Smooth muscle cell (in vitro differentiated cells): ENCODE measurements at regions not wholly inside any gene's neighbourhood (a gene's known extent, or its start where the extent isn't known, plus 50 kb on each side); places are given as distances from the start of the nearest gene placed in this dataset.

ENCODE experiments used
- DNase-seq: peaks from one replicate; lab custom pipeline; 2025; ENCODE audit not compliant: unreplicated experiment; lab: John Stamatoyannopoulos, UW
- H2AFZ ChIP-seq: fragments of 200-600 bp; sonication (generic); 2 replicates; pipeline ENCODE4 v1.6.0; 2016; ENCODE audit warnings: antibody characterized with exemption, low read depth, mild to moderate bottlenecking
- H3F3A ChIP-seq: fragments of 200-600 bp; sonication (generic); 2 replicates; pipeline ENCODE4 v1.6.0; 2017; ENCODE audit warnings: antibody characterized with exemption, low read depth
- H3K27ac ChIP-seq: fragments of 200-600 bp; sonication (generic); 2 replicates; pipeline ENCODE4 v1.5.1; 2016; ENCODE audit warnings: low read depth, mild to moderate bottlenecking
- H3K27me3 ChIP-seq: fragments of 200-600 bp; sonication (generic); 2 replicates; pipeline ENCODE4 v1.6.1; 2016; ENCODE audit warnings: low read depth, mild to moderate bottlenecking
- H3K36me3 ChIP-seq: fragments of 200-600 bp; sonication (generic); 2 replicates; pipeline ENCODE4 v1.5.1; 2016; ENCODE audit warnings: low read depth
- H3K4me1 ChIP-seq: fragments of 200-600 bp; sonication (generic); 2 replicates; pipeline ENCODE4 v1.5.1; 2016; ENCODE audit warnings: low read depth
- H3K4me2 ChIP-seq: fragments of 200-600 bp; sonication (generic); 2 replicates; pipeline ENCODE4 v1.6.0; 2016; ENCODE audit warnings: mild to moderate bottlenecking
- H3K4me3 ChIP-seq: fragments of 200-600 bp; sonication (generic); 2 replicates; pipeline ENCODE4 v1.5.1; 2016; ENCODE audit warnings: mild to moderate bottlenecking
- H3K79me2 ChIP-seq: fragments of 200-600 bp; sonication (generic); 2 replicates; pipeline ENCODE4 v1.6.0; 2016; ENCODE audit warnings: low read depth, mild to moderate bottlenecking
- H3K9ac ChIP-seq: fragments of 200-600 bp; sonication (generic); 2 replicates; pipeline ENCODE4 v1.6.0; 2016; ENCODE audit warnings: low read depth
- H3K9me3 ChIP-seq: fragments of 200-600 bp; sonication (generic); replicated peaks from 2 replicates; pipeline ENCODE4 v1.5.1; 2016; ENCODE audit warnings: low read depth
- H4K20me1 ChIP-seq: fragments of 200-600 bp; sonication (generic); 2 replicates; pipeline ENCODE4 v1.6.0; 2016; ENCODE audit warnings: low read depth
- WGBS: methylation state at CpG from one replicate; pipeline ENCODE4 v1.1.7; 2016; ENCODE audit warnings: low lambda C conversion rate; 5-methylcytosine and 5-hydroxymethylcytosine counted together
- TF ChIP-seq, protein P1 (sequence below): fragments of 200-600 bp; sonication (generic); IDR thresholded peaks from 2 replicates; pipeline ENCODE4 v1.5.1; 2017; ENCODE audit warnings: borderline replicate concordance, mild to moderate bottlenecking, antibody characterized with exemption; ENCODE audit not compliant: insufficient read depth, poor library complexity, severe bottlenecking

DNA sequence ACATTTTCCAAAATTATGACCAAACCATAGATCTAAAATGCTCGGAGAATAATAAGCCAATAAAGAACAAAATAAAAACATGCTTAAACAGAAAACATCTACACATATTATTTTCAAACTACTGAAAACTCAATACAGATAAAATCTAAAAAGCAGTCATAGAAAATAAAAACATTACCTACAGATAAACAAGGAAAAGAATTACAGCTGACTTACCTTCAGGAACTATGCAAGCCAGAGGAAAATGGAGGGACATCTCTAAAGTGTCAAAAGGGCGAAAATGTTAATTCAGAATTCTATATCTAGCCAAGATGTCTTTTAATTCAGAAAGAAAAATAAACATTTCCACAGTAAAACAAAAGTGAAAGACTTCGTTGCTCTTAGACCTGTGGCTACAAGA is 112.9 kb upstream of the GYPC start:
- Histone ChIP-seq H3K79me2 (no peaks in the 10 kb centered on the region), H3F3A (no peaks in the 10 kb centered on the region), H3K4me2 (no peak overlapping the region), H3K27me3 (no peaks in the 10 kb centered on the region), H3K27ac (no peak overlapping the region), H3K4me3 (no peak overlapping the region), H3K9me3 (no peaks in the 10 kb centered on the region), H3K36me3 (no peaks in the 10 kb centered on the region), H4K20me1 (no peaks in the 10 kb centered on the region), H2AFZ (no peak overlapping the region), H3K9ac (no peak overlapping the region), H3K4me1 (no peaks in the 10 kb centered on the region)
- no peak for DNase-seq
- TF ChIP-seq, protein P1, sequence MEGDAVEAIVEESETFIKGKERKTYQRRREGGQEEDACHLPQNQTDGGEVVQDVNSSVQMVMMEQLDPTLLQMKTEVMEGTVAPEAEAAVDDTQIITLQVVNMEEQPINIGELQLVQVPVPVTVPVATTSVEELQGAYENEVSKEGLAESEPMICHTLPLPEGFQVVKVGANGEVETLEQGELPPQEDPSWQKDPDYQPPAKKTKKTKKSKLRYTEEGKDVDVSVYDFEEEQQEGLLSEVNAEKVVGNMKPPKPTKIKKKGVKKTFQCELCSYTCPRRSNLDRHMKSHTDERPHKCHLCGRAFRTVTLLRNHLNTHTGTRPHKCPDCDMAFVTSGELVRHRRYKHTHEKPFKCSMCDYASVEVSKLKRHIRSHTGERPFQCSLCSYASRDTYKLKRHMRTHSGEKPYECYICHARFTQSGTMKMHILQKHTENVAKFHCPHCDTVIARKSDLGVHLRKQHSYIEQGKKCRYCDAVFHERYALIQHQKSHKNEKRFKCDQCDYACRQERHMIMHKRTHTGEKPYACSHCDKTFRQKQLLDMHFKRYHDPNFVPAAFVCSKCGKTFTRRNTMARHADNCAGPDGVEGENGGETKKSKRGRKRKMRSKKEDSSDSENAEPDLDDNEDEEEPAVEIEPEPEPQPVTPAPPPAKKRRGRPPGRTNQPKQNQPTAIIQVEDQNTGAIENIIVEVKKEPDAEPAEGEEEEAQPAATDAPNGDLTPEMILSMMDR: no peak
- WGBS: 71% methylated on average over 3 of the region's 3 CpGs

DNA sequence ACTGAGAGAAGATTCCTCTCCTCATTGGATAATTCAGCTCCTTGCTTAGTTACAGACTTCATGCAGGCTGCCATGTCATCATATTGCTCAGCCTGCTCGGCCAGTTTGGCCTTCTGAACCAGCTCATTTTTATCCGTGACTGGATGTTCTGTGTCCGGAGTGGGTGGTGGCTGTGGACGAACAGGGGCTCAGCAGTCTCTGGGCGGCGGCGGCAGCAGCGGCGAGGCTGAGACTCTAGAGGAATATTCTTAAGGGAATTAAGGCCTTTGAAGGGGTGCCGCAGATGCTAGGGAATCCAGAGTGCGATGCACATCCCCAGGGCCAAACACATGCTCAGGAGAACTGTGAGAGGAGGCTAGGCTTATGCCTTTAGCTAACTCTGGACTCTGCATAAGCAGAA is 97.9 kb upstream of the GYPC start:
- H2AFZ ChIP-seq: no peak overlapping the region
- no peak overlapping the region for H3K9ac ChIP-seq
- no peaks in the 10 kb centered on the region for H3K79me2 ChIP-seq
- no peak overlapping the region for H3K4me2 ChIP-seq
- H4K20me1 ChIP-seq: no peaks in the 10 kb centered on the region
- H3K27ac ChIP-seq: no peak overlapping the region
- no peaks in the 10 kb centered on the region for H3F3A ChIP-seq
- H3K36me3 ChIP-seq: no peaks in the 10 kb centered on the region
- no peaks in the 10 kb centered on the region for H3K9me3 ChIP-seq
- 87% methylated on average over 11 of the region's 11 CpGs for WGBS
- TF ChIP-seq, protein P1: no peak
- no peak overlapping the region for H3K4me3 ChIP-seq
- no peak for DNase-seq
- no peaks in the 10 kb centered on the region for H3K4me1 ChIP-seq
- no peaks in the 10 kb centered on the region for H3K27me3 ChIP-seq

DNA sequence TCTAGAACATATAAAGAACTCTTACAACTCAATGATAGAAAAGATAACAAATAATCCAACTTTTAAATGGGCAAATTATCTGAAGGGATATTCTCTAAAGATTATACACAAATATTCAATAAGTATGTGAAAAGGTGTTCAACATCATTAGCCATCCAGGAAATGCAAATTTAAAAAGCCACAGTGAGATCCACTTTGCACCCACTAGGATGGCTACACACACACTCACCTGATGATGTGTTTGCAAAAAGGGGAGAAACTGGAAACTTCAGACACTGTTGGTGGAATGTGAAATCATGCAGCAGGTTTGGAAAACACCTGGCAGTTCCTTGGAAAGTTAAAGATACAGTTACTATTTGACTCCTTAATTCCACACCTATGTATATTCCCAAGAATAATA is 87.2 kb upstream of the GYPC start:
- no peaks in the 10 kb centered on the region for H3K79me2 ChIP-seq
- H3K4me3 ChIP-seq: no peak overlapping the region
- no peaks in the 10 kb centered on the region for H3F3A ChIP-seq
- TF ChIP-seq, protein P1: no peak
- no peak overlapping the region for H3K27ac ChIP-seq
- H3K4me1 ChIP-seq: no peaks in the 10 kb centered on the region
- no peak overlapping the region for H3K9ac ChIP-seq
- no peaks in the 10 kb centered on the region for H3K27me3 ChIP-seq
- no peak overlapping the region for H3K4me2 ChIP-seq
- H3K36me3 ChIP-seq: no peaks in the 10 kb centered on the region
- H4K20me1 ChIP-seq: no peaks in the 10 kb centered on the region
- H3K9me3 ChIP-seq: no peaks in the 10 kb centered on the region
- DNase-seq: no peak
- no peak overlapping the region for H2AFZ ChIP-seq

DNA sequence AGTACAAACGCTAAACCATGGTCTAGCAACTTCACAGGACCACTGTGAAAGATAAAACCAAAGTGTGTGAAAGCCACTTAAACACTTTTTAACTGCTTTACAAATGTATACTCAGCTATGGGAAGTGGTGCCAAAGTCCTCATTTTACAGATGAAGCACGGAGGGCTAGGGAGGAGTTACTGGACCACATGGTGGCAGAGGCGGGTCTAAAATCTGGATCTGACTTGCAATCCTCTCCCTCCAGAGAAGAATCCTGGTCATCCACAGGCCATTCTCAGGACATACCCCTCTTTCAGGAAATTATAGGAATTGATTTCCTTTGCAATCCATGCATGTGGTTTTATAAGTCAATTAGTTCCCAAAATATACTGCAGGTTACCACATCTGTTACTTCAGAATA is 84.6 kb upstream of the GYPC start:
- TF ChIP-seq, protein P1: no peak
- Histone ChIP-seq H3K27ac (no peak overlapping the region), H4K20me1 (no peaks in the 10 kb centered on the region), H2AFZ (no peak overlapping the region), H3F3A (no peaks in the 10 kb centered on the region), H3K27me3 (no peaks in the 10 kb centered on the region), H3K36me3 (no peaks in the 10 kb centered on the region), H3K4me1 (no peaks in the 10 kb centered on the region), H3K4me2 (no peak overlapping the region), H3K9me3 (no peaks in the 10 kb centered on the region), H3K4me3 (no peak overlapping the region), H3K9ac (no peak overlapping the region), H3K79me2 (no peaks in the 10 kb centered on the region)
- DNase-seq: no peak
- 69% methylated on average over 3 of the region's 3 CpGs for WGBS
